MCF 10A (cell line): ENCODE measurements at regions not wholly inside any gene's neighbourhood (a gene's known extent, or its start where the extent isn't known, plus 50 kb on each side); places are given as distances from the start of the nearest gene placed in this dataset.

Experiments
- BruUV-seq: library from RNA; stranded (reverse); fragments of 400-500 nt; replicated peaks from 2 replicates; lab custom pipeline; 2021; lab: Mats Ljungman, UMichigan
- CTCF ChIA-PET: fragments of 300-600 bp; sonication (Branson Sonifier 250); formaldehyde crosslinking; extraction: SDS; loops from one replicate; lab custom pipeline; 2021; ENCODE audit warnings: antibody characterized with exemption, inconsistent platforms; lab: Yijun Ruan, JAX
- POLR2A ChIA-PET: fragments of 300-600, 350-650 bp; sonication (Branson Sonifier 250); formaldehyde crosslinking; extraction: SDS; loops from one replicate; lab custom pipeline; 2020; ENCODE audit warnings: antibody characterized with exemption, inconsistent platforms; lab: Yijun Ruan, JAX
- DNase-seq: peaks from one replicate; pipeline ENCODE4 v3.0.0-alpha.2; 2018; ENCODE audit not compliant: unreplicated experiment
- H3K27ac Mint-ChIP-seq: one replicate; pipeline ENCODE4 v1.8.0; 2022; ENCODE audit warnings: mild to moderate bottlenecking, low read depth, mixed read lengths; ENCODE audit not compliant: unreplicated experiment
- H3K27me3 Mint-ChIP-seq: one replicate; pipeline ENCODE4 v1.8.0; 2022; ENCODE audit warnings: mixed read lengths; ENCODE audit not compliant: insufficient read depth, unreplicated experiment
- H3K36me3 Mint-ChIP-seq: one replicate; pipeline ENCODE4 v1.8.0; 2022; ENCODE audit warnings: mild to moderate bottlenecking, moderate library complexity, mixed read lengths; ENCODE audit not compliant: insufficient read depth, unreplicated experiment
- H3K4me1 Mint-ChIP-seq: one replicate; pipeline ENCODE4 v1.8.0; 2022; ENCODE audit warnings: mixed read lengths; ENCODE audit not compliant: insufficient read depth, unreplicated experiment
- H3K4me3 Mint-ChIP-seq: one replicate; pipeline ENCODE4 v1.8.0; 2022; ENCODE audit warnings: mild to moderate bottlenecking, moderate library complexity, mixed read lengths; ENCODE audit not compliant: unreplicated experiment
- H3K9me3 Mint-ChIP-seq: one replicate; pipeline ENCODE4 v1.8.0; 2022; ENCODE audit warnings: mixed read lengths; ENCODE audit not compliant: unreplicated experiment
- intact Hi-C: fragments of 100-400 bp; cut with micrococcal nuclease; formaldehyde crosslinking; loops from 2 replicates; pipeline ENCODE4 v1.14.1; 2022
- TF ChIP-seq, protein P1 (sequence below): fragments of 200-600 bp; IDR thresholded peaks from one replicate; pipeline ENCODE4 v1.8.0; 2022; ENCODE audit warnings: antibody characterized with exemption, mild to moderate bottlenecking; ENCODE audit not compliant: unreplicated experiment

DNA sequence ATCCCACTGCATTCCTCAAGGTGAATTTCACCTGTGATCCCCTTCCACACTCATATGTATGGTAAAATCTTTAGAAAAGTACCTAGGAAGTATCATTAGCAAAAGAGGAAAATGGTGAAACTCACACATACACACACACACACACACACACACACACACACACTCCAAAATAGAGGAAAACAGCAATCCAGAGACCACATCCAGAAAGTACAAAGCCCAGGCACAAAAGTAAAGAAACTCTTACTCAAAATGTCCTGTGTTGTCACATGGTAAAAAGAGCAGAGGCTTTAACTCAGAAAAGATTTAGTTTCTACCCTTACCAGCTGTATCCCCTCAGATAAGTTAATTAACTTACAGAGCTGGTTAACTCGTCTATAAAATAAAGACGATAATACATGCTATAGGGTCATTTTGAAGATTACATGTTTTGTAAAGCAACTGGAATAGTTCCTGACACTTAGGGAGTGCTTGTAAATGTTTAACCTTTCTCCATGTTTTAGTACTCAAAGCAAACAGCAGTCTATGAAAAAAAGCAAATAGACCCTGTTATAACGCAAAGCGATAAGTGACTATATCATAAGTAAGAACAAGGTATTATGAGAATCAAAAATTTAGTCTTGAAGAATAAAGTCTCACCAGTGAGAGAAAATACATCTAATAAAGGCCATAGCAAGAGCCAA lies 360.0 kb upstream of the LRATD1 start:
- Mint-ChIP-seq H3K4me1 (no peaks in the 10 kb centered on the region), H3K36me3 (no peaks in the 10 kb centered on the region), H3K9me3 (peaks cover 4% of the 10 kb centered on the region), H3K27me3 (no peaks in the 10 kb centered on the region), H3K4me3 (no peak overlapping the region), H3K27ac (peak overlapping the region; percentile 23)
- ChIA-PET CTCF (interaction anchor here (0.7 kb wide), 1 partner anchor 789 kb away, joined by 3 read pairs; no protein-coding TSS in a partner anchor), POLR2A (no interaction called here)
- DNase-seq, result no peak
- no TSS peak for BruUV-seq
- intact Hi-C loops, result no loop called here
- TF ChIP-seq, protein P1, sequence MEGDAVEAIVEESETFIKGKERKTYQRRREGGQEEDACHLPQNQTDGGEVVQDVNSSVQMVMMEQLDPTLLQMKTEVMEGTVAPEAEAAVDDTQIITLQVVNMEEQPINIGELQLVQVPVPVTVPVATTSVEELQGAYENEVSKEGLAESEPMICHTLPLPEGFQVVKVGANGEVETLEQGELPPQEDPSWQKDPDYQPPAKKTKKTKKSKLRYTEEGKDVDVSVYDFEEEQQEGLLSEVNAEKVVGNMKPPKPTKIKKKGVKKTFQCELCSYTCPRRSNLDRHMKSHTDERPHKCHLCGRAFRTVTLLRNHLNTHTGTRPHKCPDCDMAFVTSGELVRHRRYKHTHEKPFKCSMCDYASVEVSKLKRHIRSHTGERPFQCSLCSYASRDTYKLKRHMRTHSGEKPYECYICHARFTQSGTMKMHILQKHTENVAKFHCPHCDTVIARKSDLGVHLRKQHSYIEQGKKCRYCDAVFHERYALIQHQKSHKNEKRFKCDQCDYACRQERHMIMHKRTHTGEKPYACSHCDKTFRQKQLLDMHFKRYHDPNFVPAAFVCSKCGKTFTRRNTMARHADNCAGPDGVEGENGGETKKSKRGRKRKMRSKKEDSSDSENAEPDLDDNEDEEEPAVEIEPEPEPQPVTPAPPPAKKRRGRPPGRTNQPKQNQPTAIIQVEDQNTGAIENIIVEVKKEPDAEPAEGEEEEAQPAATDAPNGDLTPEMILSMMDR, result no peak

DNA sequence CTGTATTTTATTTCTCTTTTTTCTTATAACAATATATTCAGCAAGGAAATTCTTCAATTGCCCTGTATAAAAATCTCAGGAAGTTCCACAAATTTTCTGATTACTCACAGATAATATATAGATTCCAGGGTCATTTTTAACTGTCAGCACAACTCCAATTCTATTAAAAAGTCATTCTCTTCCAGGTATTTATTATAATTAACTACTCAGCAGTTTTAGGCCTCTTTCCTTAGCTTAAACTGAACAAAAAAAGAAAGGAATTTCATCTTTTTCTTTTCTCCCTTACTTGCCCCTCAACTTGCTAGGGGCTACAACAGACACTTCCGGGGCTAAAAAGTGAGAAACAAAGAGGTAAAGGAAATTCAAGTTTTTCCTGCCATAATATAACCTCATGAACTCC lies 358.9 kb upstream of the LRATD1 start:
- H3K9me3 Mint-ChIP-seq, result peaks cover 10% of the 10 kb centered on the region
- H3K27ac Mint-ChIP-seq, result no peak overlapping the region
- ChIA-PET CTCF (no interaction called here), POLR2A (no interaction called here)
- no peaks in the 10 kb centered on the region for H3K36me3 Mint-ChIP-seq
- no peaks in the 10 kb centered on the region for H3K4me1 Mint-ChIP-seq
- TF ChIP-seq, protein P1, result no peak
- no peaks in the 10 kb centered on the region for H3K27me3 Mint-ChIP-seq
- H3K4me3 Mint-ChIP-seq, result no peak overlapping the region
- no peak for DNase-seq
- intact Hi-C loops, result no loop called here
- no TSS peak for BruUV-seq

GRCh38 chr2:14284244-14284643 lies 348.3 kb upstream of the LRATD1 start:
- ChIA-PET CTCF (interaction anchor here (0.7 kb wide), 1 partner anchor 42 kb away, joined by 3 read pairs; no protein-coding TSS in a partner anchor), POLR2A (interaction anchor here (0.6 kb wide), 1 partner anchor 219 kb away, joined by 3 read pairs; no protein-coding TSS in a partner anchor)
- no TSS peak for BruUV-seq
- H3K9me3 Mint-ChIP-seq, result no peaks in the 10 kb centered on the region
- peaks cover 5% of the 10 kb centered on the region for H3K4me1 Mint-ChIP-seq
- H3K27ac Mint-ChIP-seq, result no peak overlapping the region
- intact Hi-C loops, result loop anchor here (10.0 kb wide), 1 partner anchor 351 kb away; the partner anchor contains the start of gene LRATD1
- H3K27me3 Mint-ChIP-seq, result no peaks in the 10 kb centered on the region
- H3K4me3 Mint-ChIP-seq, result no peak overlapping the region
- no peaks in the 10 kb centered on the region for H3K36me3 Mint-ChIP-seq
- TF ChIP-seq, protein P1, result no peak
- no peak for DNase-seq

GRCh38 chr2:14285812-14286211 lies 346.7 kb upstream of the LRATD1 start:
- H3K27me3 Mint-ChIP-seq, result no peaks in the 10 kb centered on the region
- CTCF ChIA-PET, result interaction anchor here (0.7 to 1.7 kb wide), 3 partner anchors 10 to 874 kb away, joined by 3 to 6 read pairs (median 3); no protein-coding TSS in a partner anchor
- intact Hi-C loops, result loop anchor here (10.0 kb wide), 1 partner anchor 349 kb away; the partner anchor contains the start of gene LRATD1
- TF ChIP-seq, protein P1, result no peak
- H3K4me3 Mint-ChIP-seq, result no peak overlapping the region
- BruUV-seq, result no TSS peak
- H3K4me1 Mint-ChIP-seq, result peaks cover 5% of the 10 kb centered on the region
- DNase-seq, result no peak
- no peaks in the 10 kb centered on the region for H3K9me3 Mint-ChIP-seq
- H3K36me3 Mint-ChIP-seq, result no peaks in the 10 kb centered on the region
- POLR2A ChIA-PET, result no interaction called here
- no peak overlapping the region for H3K27ac Mint-ChIP-seq
